ENCODE measurements at regions not wholly inside any gene's neighbourhood (a gene's known extent, or its start where the extent isn't known, plus 50 kb on each side); places are given as distances from the start of the nearest gene placed in this dataset.

GRCh38 chr18:10240973-10241372 lies 213.5 kb upstream of the APCDD1 start:
- TF ChIP-seq TCF7L2 (IDR thresholded peaks at IDR 0.05; ENCODE audit: low read depth, low read length) (no peak), SIN3A (IDR thresholded peaks at IDR 0.05; ENCODE audit: borderline replicate concordance, insufficient read depth, low read depth, low read length) (no peak), POLR2AphosphoS5 (IDR thresholded peaks at IDR 0.05; ENCODE audit: low read depth, low read length) (no peak), CTCF (IDR thresholded peaks at IDR 0.05) (no peak)
- Histone ChIP-seq H3K9me3 (ENCODE audit: control insufficient read depth, insufficient read depth, low read depth, low read length) (no peaks in the 10 kb centered on the region), H3K36me3 (ENCODE audit: control insufficient read depth, insufficient read depth, low read length) (no peaks in the 10 kb centered on the region), H3K4me1 (ENCODE audit: control insufficient read depth, insufficient read depth, low read length) (no peaks in the 10 kb centered on the region), H3K27me3 (ENCODE audit: control insufficient read depth, insufficient read depth, low read length) (no peaks in the 10 kb centered on the region), H3K27ac (ENCODE audit: low read length) (no peak overlapping the region), H3K4me3 (ENCODE audit: low read depth in 2 of 2, low read length in 2 of 2) (no peak overlapping the region)
- no peak for ATAC-seq
- BruUV-seq (replicated peaks): no TSS peak
- ChIA-PET POLR2A (no interaction called here), CTCF (no interaction called here)
- in situ Hi-C loops (cut with HindIII; ENCODE audit: low pct_unique_long_range_greater_than_20kb, low sequenced_read_pairs): no loop called here
- no peak for DNase-seq (ENCODE audit: low read depth, low spot score)
- intact Hi-C loops (cut with micrococcal nuclease; ENCODE audit: unreplicated experiment): no loop called here

- H3K27ac ChIP-seq (ENCODE audit: low read length): no peak overlapping the region
- no peak overlapping the region for H3K4me3 ChIP-seq (ENCODE audit: low read depth in 2 of 2, low read length in 2 of 2)
- CTCF ChIA-PET: no interaction called here
- in situ Hi-C loops (cut with HindIII; ENCODE audit: low pct_unique_long_range_greater_than_20kb, low sequenced_read_pairs) (no loop called here), intact Hi-C loops (cut with micrococcal nuclease; ENCODE audit: unreplicated experiment) (no loop called here)
- no peaks in the 10 kb centered on the region for H3K36me3 ChIP-seq (ENCODE audit: control insufficient read depth, insufficient read depth, low read length)
- H3K27me3 ChIP-seq (ENCODE audit: control insufficient read depth, insufficient read depth, low read length): no peaks in the 10 kb centered on the region
- ATAC-seq (no peak), DNase-seq (ENCODE audit: low read depth, low spot score) (no peak)
- no peaks in the 10 kb centered on the region for H3K4me1 ChIP-seq (ENCODE audit: control insufficient read depth, insufficient read depth, low read length)
- BruUV-seq (replicated peaks): no TSS peak
- TF ChIP-seq POLR2AphosphoS5 (IDR thresholded peaks at IDR 0.05; ENCODE audit: low read depth, low read length): no peak
- TF ChIP-seq CTCF (IDR thresholded peaks at IDR 0.05): no peak
- TF ChIP-seq TCF7L2 (IDR thresholded peaks at IDR 0.05; ENCODE audit: low read depth, low read length): no peak
- no peak for TF ChIP-seq REST (IDR thresholded peaks at IDR 0.05; ENCODE audit: insufficient read depth in 1 of 2, low read depth in 2 of 2, low read length in 1 of 2)
- no peak for TF ChIP-seq SIN3A (IDR thresholded peaks at IDR 0.05; ENCODE audit: borderline replicate concordance, insufficient read depth, low read depth, low read length)
- no peaks in the 10 kb centered on the region for H3K9me3 ChIP-seq (ENCODE audit: control insufficient read depth, insufficient read depth, low read depth, low read length)
- POLR2A ChIA-PET: no interaction called here
Measured at GRCh38 chr18:10241579-10241978, 212.9 kb upstream of the APCDD1 start.

All from Panc1 (cell line).